GM12878 (cell line): ENCODE measurements at regions not wholly inside any gene's neighbourhood (a gene's known extent, or its start where the extent isn't known, plus 50 kb on each side); places are given as distances from the start of the nearest gene placed in this dataset.

Source experiments
- ATAC-seq: fragments of 200-7000 bp; cut with Tn5 transposase; 3 replicates; pipeline ENCODE4 v1.9.1; 2020; ENCODE audit warnings: mild to moderate bottlenecking, moderate library complexity
- BruUV-seq: library from RNA; stranded (reverse); fragments of 400-500 nt; replicated peaks from 2 replicates; lab custom pipeline; 2021; lab: Mats Ljungman, UMichigan
- CTCF ChIA-PET: fragments of 300-600 bp; sonication (Branson Sonifier 250); formaldehyde crosslinking; extraction: SDS; loops from one replicate; lab custom pipeline; 2021; ENCODE audit warnings: inconsistent platforms; lab: Yijun Ruan, JAX
- POLR2A ChIA-PET: fragments of 350-600 bp; formaldehyde crosslinking; extraction: SDS; loops from one replicate; lab custom pipeline; 2021; ENCODE audit warnings: inconsistent platforms; lab: Charles Lee
- RAD21 ChIA-PET: fragments of 300-600 bp; sonication (Branson Sonifier 250); formaldehyde crosslinking; loops from one replicate; lab custom pipeline; 2023; ENCODE audit warnings: antibody characterized with exemption; ENCODE audit not compliant: unreplicated experiment; lab: Charles Lee
- SMC1A ChIA-PET: fragments of 300-600 bp; sonication (Branson Sonifier 250); formaldehyde crosslinking; loops from one replicate; lab custom pipeline; 2023; ENCODE audit not compliant: unreplicated experiment, uncharacterized antibody; lab: Charles Lee
- DNase-seq: peaks from one replicate; pipeline ENCODE4 v3.0.0-alpha.2; 2011; ENCODE audit warnings: low read depth, low spot score
- FAIRE-seq: peaks from 3 replicates; lab custom pipeline; 2011; peaks lifted over from hg19 to GRCh38; lab: Jason Lieb, UNC
- H2AFZ ChIP-seq: 2 replicates; pipeline ENCODE4 v1.6.0; 2011; ENCODE audit warnings: low read depth, low read length, control low read depth; ENCODE audit not compliant: control insufficient read depth
- H3K27ac ChIP-seq: 2 replicates; pipeline ENCODE4 v1.5.1; 2011; ENCODE audit warnings: control low read depth; ENCODE audit not compliant: control insufficient read depth, insufficient read depth
- H3K27me3 ChIP-seq, 2 experiments: replicated peaks in 1 of 2; 2 replicates each; pipeline versions ENCODE4 v1.6.0 to v1.6.1; 2011; ENCODE audit warnings: low read length in 1 of 2; ENCODE audit not compliant: control insufficient read depth in 2 of 2, insufficient read depth in 2 of 2
- H3K36me3 ChIP-seq, 2 experiments: 2 replicates each; pipeline ENCODE4 v1.5.1; 2011; ENCODE audit warnings: low read length in 1 of 2; ENCODE audit not compliant: control insufficient read depth in 2 of 2, insufficient read depth in 2 of 2
- H3K4me1 ChIP-seq: 2 replicates; pipeline ENCODE4 v1.6.1; 2011; ENCODE audit warnings: mild to moderate bottlenecking, low read length, moderate library complexity, mixed read lengths; ENCODE audit not compliant: control insufficient read depth, insufficient read depth
- H3K4me2 ChIP-seq: 2 replicates; pipeline ENCODE4 v1.6.0; 2011; ENCODE audit warnings: control low read depth; ENCODE audit not compliant: control insufficient read depth, insufficient read depth
- H3K4me3 ChIP-seq: fragments of 200-600 bp; sonication (generic); 2 replicates; pipeline ENCODE4 v1.5.1; 2016
- H3K79me2 ChIP-seq: 2 replicates; pipeline ENCODE4 v1.6.0; 2011; ENCODE audit warnings: low read length; ENCODE audit not compliant: control insufficient read depth, insufficient read depth
- H3K9ac ChIP-seq: 2 replicates; pipeline ENCODE4 v1.8.0; 2011; ENCODE audit warnings: low read length, control low read depth, mixed read lengths; ENCODE audit not compliant: control insufficient read depth, insufficient read depth
- H3K9me3 ChIP-seq: replicated peaks from 3 replicates; pipeline ENCODE4 v1.5.1; 2011; ENCODE audit warnings: mild to moderate bottlenecking, low read length; ENCODE audit not compliant: control insufficient read depth, insufficient read depth
- H4K20me1 ChIP-seq: 2 replicates; pipeline ENCODE4 v1.6.0; 2011; ENCODE audit not compliant: control insufficient read depth, insufficient read depth
- BHLHE40 ChIP-seq, 2 experiments: fragments of 450-650 bp in 1 of 2; IDR thresholded peaks; 2 replicates each; pipeline ENCODE4 v1.6.1; 2011 to 2017; ENCODE audit warnings: low read depth in 2 of 2, borderline replicate concordance in 1 of 2, improper control_type of control experiment in 1 of 2, low read length in 1 of 2, mild to moderate bottlenecking in 1 of 2
- CHD2 ChIP-seq: IDR thresholded peaks from 2 replicates; pipeline ENCODE4 v1.6.1; 2011; ENCODE audit warnings: low read depth, low read length, improper control_type of control experiment, borderline replicate concordance
- CUX1 ChIP-seq: IDR thresholded peaks from 2 replicates; pipeline ENCODE4 v1.6.1; 2012; ENCODE audit warnings: improper control_type of control experiment, low read depth, low read length; ENCODE audit not compliant: insufficient replicate concordance
- ESRRA ChIP-seq: IDR thresholded peaks from 2 replicates; pipeline ENCODE4 v1.6.1; 2012; ENCODE audit warnings: mild to moderate bottlenecking, low read length, improper control_type of control experiment
- NBN ChIP-seq: fragments of 450-650 bp; IDR thresholded peaks from 2 replicates; pipeline ENCODE4 v1.6.1; 2016
- RAD21 ChIP-seq: IDR thresholded peaks from 2 replicates; pipeline ENCODE4 v1.6.1; 2011; ENCODE audit warnings: mild to moderate bottlenecking, low read depth, low read length, moderate library complexity; ENCODE audit not compliant: insufficient read depth
- RUNX3 ChIP-seq: IDR thresholded peaks from 2 replicates; pipeline ENCODE4 v1.6.1; 2012; ENCODE audit warnings: low read length, inconsistent platforms
- WGBS: methylation state at CpG from one replicate; pipeline ENCODE4 v1.1.6; 2016; ENCODE audit warnings: low lambda C conversion rate; ENCODE audit not compliant: insufficient replicate concordance, insufficient coverage; ENCODE audit errors: missing lambda C conversion rate; 5-methylcytosine and 5-hydroxymethylcytosine counted together
- in situ Hi-C: fragments of 300-500 bp; cut with MboI; formaldehyde crosslinking; loops from 9 replicates; pipeline ENCODE4 v1.14.3; 2018; ENCODE audit warnings: mixed read lengths
- intact Hi-C: fragments of 100-400 bp; cut with micrococcal nuclease; formaldehyde crosslinking; loops from one replicate; pipeline ENCODE4 v1.14.2; 2022; ENCODE audit not compliant: unreplicated experiment

GRCh38 chr12:19846574-19846973 is 407.3 kb downstream of the AEBP2 start:
- H3K4me1 ChIP-seq = peaks cover 4% of the 10 kb centered on the region; the same call in 1 of the 2 replicates
- no peak overlapping the region for H2AFZ ChIP-seq
- no TSS peak for BruUV-seq
- ChIA-PET CTCF (interaction anchor here (0.7 to 1.4 kb wide), 5 partner anchors 12 to 79 kb away, joined by 3 to 5 read pairs (median 3); no protein-coding TSS in a partner anchor), SMC1A (interaction anchor here (0.7 to 3.3 kb wide), 6 partner anchors 11 to 252 kb away, joined by 3 to 27 read pairs (median 6); no protein-coding TSS in a partner anchor), POLR2A (interaction anchor here (1.4 to 1.6 kb wide), 2 partner anchors 17 to 48 kb away, joined by 4 read pairs; no protein-coding TSS in a partner anchor), RAD21 (interaction anchor here (0.8 to 1.2 kb wide), 3 partner anchors 48 to 105 kb away, joined by 3 to 4 read pairs (median 3); no protein-coding TSS in a partner anchor)
- no peaks in the 10 kb centered on the region for H3K36me3 ChIP-seq
- FAIRE-seq (no peak), DNase-seq (no peak), ATAC-seq (no peak)
- intact Hi-C loops = no loop called here
- H3K79me2 ChIP-seq = no peaks in the 10 kb centered on the region
- no peak overlapping the region for H3K27ac ChIP-seq
- TF ChIP-seq BHLHE40 (IDR thresholded peaks at IDR 0.05; ENCODE audit: borderline replicate concordance in 1 of 2, low read depth in 2 of 2, low read length in 1 of 2) = no peak
- TF ChIP-seq ESRRA = no peak
- TF ChIP-seq RUNX3 = peak; percentile 19; the same call in 1 of the 2 replicates
- WGBS = 21% methylated on average over 3 of the region's 3 CpGs
- H3K9ac ChIP-seq = no peak overlapping the region
- H3K27me3 ChIP-seq = no peaks in the 10 kb centered on the region
- no peak overlapping the region for H3K4me3 ChIP-seq
- no peaks in the 10 kb centered on the region for H4K20me1 ChIP-seq
- H3K4me2 ChIP-seq = no peak overlapping the region
- in situ Hi-C loops = no loop called here
- H3K9me3 ChIP-seq = no peaks in the 10 kb centered on the region

GRCh38 chr12:19847294-19848059 is 408.2 kb downstream of the AEBP2 start:
- intact Hi-C loops (no loop called here), in situ Hi-C loops (no loop called here)
- DNase-seq = no peak
- Histone ChIP-seq H3K4me1 (peaks cover 4% of the 10 kb centered on the region; the same call in 1 of the 2 replicates), H3K9me3 (no peaks in the 10 kb centered on the region), H3K4me2 (peak overlapping the region; percentile 30; the same call in 1 of the 2 replicates), H3K27me3 (no peaks in the 10 kb centered on the region), H2AFZ (peak overlapping the region; percentile 24), H3K27ac (no peak overlapping the region), H3K79me2 (no peaks in the 10 kb centered on the region), H3K9ac (no peak overlapping the region), H3K36me3 (no peaks in the 10 kb centered on the region), H3K4me3 (no peak overlapping the region), H4K20me1 (no peaks in the 10 kb centered on the region)
- ChIA-PET SMC1A (interaction anchor here (0.7 to 3.3 kb wide), 13 partner anchors 8 to 251 kb away, joined by 3 to 27 read pairs (median 3); no protein-coding TSS in a partner anchor), RAD21 (interaction anchor here (0.8 to 1.5 kb wide), 4 partner anchors 20 to 106 kb away, joined by 3 to 4 read pairs (median 3); no protein-coding TSS in a partner anchor), POLR2A (interaction anchor here (1.4 to 1.6 kb wide), 2 partner anchors 18 to 47 kb away, joined by 4 read pairs; no protein-coding TSS in a partner anchor), CTCF (interaction anchor here (0.6 to 1.4 kb wide), 7 partner anchors 13 to 80 kb away, joined by 3 to 5 read pairs (median 3); no protein-coding TSS in a partner anchor)
- ATAC-seq = peak; percentile 89
- BruUV-seq = no TSS peak
- FAIRE-seq = peak; percentile 56
- 23% methylated on average over 11 of the region's 11 CpGs for WGBS
- TF ChIP-seq RAD21 (0 out of 2 replicates have a peak, but pooled peaks have one; percentile 2), CHD2 (0 out of 2 replicates have a peak, but pooled peaks have one; percentile 60), CUX1 (no peak), NBN (peak; percentile 46; the same call in 1 of the 2 replicates)
